HG03159 (cell line): ENCODE measurements at regions not wholly inside any gene's neighbourhood (a gene's known extent, or its start where the extent isn't known, plus 50 kb on each side); places are given as distances from the start of the nearest gene placed in this dataset.
A peak's percentile ranks its signal among the peaks of the same experiment; 100 is the strongest.

Source experiments
- ATAC-seq: cut with Tn5 transposase; IDR thresholded peaks from one replicate; pipeline ENCODE4 v1.9.1; 2021; ENCODE audit warnings: mild to moderate bottlenecking, moderate library complexity; ENCODE audit not compliant: unreplicated experiment

DNA sequence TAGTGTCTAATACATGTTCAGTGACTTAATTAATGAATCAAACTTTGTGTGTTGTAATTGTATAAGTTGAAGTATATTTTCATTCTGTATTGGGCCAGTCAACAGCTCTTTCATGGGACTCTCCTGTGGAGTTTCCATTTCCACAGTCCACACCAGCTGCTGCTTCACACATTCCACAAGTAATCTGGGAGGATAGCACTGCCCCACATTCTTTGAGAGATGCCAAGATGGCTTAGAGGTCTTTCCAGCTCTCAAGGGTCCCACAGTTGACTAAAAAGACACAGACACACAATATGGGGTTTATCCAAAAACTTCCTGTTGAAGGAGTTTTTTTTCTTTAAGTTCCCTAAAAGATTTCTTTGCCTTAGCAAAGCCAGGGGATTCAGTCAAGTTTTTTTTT is 408.3 kb downstream of the AACS start:
- ATAC-seq, result no peak

DNA sequence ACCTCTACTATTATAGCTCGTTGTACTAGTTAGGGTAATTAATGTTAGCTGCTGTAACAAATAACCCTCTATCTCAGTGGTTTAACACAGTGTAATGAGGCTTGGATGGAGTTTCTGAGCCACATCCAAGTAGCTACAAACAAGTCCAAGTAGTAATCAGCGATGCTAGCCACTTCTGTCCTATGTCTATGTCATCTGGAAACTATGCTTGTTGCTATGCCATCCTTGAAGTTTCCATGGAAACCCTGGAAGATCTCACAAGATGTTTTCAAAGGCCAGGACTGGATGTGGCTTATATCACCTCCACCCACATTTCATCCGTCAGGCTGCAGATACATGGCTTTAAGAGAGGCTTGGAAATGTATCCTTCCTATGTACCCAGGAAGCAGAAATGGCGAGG is 422.1 kb downstream of the AACS start:
- ATAC-seq, result no peak

DNA sequence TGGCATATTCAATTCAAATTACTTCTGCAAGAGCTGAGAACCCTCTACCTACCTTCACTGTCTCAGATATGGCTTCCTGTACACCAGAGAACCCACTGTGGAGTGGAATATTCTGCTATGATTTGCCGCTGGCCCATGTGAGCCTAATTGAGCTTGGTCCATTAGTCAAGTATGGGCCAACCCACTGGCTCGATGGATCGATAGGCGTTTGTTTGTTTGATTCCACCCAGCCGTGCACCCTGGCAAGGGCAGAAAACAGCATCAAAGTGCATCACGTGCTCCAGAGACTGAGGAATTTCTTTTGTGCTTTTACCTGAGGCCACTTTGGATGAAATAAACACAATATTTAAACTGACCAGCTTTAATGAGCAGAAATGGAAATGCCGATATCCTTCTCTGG is 426.3 kb downstream of the AACS start:
- ATAC-seq, result no peak

DNA sequence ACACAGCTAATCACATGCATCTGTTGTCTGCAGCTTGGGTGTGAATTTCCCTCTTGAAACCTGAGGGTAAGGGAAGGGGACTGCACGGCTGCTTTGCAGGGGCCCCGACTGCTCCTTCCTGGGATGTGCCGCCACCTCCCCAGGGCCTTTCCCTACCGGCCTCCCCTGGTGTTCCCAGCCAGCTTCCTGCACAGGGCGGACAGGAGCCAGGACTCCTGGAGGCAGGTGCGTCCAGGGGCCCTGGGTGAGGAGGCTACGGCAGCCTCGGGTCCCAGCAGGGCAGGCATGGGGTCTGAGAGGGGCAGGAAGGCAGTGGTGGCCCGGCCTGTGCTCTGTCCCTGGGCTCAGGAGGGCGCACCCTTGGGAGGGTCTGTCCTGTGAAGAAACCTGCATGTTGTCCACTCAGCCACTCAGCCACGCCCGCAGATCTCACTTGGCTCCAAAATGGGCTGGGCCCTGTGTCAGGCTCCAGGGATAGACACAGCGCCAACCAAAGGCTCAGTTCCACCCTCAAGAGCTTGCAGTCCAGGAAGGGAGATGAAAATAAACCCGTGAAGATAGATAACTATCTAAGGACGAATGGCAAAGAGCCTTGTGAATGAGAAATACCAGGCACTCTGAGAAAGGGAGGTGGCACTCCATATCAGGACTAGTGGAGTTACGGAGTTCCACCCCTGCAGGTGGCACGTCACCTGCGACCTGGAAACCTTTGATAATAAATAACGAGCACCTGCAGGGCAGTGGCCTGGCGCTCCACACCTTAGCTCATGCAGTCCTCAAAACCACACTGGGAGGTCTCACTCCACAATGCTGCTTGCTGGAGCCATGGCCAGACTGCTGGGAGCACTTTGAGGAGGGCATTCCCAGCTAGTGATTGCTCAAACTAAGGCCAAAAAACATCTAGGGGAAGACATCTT is 427.4 kb downstream of the AACS start:
- no peak for ATAC-seq

DNA sequence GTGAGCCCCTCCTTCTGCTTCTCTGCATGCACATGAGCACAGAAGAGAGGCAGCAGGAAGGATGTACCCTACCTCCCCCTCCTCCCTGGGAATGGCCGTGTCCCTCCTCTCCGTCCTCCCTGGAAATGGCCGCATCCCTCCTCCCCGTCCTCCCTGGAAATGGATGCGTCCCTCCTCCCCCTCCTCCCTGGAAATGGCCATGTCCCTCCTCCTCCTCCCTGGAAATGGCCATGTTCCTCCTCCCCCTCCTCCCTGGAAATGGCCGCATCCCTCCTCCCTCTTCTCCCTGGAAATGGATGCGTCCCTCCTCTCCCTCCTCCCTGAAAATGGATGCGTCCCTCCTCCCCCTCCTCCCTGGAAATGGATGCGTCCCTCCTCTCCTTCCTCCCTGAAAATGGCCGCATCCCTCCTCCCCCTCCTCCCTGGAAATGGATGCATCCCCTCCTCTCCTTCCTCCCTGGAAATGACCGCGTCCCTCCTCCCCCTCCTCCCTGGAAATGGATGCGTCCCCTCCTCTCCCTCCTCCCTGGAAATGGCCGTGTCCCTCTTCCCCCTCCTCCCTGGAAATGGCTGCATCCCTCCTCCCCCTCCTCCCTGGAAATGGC is 428.6 kb downstream of the AACS start:
- no peak for ATAC-seq

DNA sequence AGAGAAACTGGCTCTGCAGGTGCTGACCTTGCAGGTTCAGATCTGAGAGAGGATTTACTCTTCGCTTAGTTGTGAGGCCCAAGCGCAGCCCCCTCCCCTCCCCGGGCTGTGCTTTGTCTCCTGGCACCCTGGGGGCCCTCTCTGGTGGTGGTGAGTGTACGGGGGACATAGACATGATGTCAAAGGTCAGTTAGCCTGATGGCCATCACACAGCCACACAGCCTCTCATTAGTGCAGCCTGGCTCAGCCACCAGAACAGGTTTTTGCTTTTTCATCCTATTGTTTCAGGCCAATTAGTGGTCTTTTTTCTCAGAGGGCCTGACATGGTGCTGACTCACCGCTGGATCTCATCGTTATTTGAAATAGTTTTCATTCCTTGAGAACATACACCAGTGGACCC is 437.9 kb downstream of the AACS start:
- ATAC-seq, result no peak

DNA sequence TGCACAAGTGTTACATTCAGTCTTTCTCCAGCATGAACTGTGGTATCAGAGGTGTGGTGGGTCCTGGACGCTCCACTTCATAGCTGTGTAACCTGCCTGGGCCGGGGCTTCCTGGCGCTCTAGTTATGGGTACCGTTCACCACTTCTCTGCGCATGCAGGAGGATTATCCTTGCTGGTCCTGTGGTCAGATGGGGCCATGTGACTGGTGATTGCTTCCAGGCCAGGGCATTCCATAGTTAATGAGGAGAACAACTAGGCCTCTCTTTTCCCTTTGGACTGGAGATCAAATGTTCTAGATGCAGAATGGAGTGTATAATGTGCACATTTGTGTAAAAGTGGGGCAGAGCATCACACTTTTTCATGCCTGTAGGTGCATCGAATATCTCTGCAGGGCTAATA is 444.0 kb downstream of the AACS start:
- ATAC-seq, result no peak

DNA sequence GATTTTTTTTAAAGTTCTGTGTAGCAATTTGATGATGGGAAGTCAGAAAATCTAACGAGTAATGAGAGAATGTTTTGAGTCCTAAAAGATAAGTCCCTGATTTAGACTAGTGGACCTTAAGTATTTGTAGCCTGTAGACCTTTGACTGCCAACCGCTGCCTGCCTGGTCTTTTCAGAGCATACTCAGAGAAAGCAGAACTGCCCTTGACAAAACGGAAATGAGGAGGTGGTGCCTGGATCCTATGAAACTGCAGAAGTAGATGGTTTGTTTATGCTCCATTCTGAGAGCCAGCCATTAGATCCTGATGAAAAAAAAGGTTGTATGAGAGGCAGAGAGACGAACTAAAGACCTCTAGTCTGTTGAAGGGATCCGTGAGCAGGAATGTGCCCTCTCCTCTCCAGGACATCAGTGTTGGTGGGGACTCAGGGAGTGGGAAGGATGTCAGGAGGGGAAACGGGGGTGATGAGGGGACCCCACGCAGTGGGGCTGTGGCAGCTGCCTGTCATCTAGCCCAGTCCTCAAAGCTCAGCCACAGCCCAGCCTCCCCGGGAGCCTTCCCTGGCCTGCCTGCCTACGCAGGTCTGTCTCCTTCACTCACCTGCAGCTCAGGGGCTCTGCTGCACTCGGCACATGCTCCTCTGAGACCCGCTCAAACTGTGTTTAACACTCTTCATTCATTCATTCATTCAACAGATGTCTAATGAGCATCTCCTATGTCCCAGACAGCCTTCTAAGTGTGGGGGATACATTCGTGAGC is 447.5 kb downstream of the AACS start:
- ATAC-seq, result no peak

DNA sequence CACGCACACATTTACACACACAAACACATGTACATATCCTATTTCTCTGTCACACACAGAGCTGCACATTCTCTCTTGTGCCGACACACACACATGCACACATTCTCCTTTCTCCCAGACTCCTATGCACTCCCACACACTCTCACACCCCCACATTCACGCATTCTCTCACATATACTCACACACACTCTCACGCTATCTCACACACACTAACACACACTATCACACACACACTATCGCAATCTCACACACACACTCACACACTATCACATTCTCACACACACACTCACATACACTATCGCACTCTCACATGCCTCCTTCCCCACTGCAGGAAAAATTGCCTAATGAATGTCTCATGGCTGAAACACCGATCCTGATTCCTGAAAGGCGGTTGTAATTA is 450.7 kb downstream of the AACS start:
- no peak for ATAC-seq

DNA sequence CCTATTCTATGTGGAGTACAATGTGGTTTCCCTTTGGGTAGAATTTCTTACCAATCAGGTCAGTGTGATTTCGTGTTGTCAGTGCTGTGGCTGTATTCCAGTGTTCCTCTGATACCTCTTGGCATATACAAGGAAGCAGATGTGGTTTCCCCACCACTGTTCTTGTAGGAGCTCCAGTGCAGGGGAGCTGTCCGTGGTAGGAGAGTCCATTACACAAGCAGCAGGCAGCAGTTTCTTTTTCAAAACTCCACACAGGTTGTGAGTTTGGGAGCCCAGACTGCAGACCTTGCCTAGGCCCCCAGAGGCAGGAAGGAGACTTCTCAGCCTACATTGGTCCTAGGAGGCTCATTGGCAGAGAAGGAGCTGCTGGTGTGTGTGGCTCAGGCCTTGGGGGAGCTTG is 452.8 kb downstream of the AACS start:
- no peak for ATAC-seq

DNA sequence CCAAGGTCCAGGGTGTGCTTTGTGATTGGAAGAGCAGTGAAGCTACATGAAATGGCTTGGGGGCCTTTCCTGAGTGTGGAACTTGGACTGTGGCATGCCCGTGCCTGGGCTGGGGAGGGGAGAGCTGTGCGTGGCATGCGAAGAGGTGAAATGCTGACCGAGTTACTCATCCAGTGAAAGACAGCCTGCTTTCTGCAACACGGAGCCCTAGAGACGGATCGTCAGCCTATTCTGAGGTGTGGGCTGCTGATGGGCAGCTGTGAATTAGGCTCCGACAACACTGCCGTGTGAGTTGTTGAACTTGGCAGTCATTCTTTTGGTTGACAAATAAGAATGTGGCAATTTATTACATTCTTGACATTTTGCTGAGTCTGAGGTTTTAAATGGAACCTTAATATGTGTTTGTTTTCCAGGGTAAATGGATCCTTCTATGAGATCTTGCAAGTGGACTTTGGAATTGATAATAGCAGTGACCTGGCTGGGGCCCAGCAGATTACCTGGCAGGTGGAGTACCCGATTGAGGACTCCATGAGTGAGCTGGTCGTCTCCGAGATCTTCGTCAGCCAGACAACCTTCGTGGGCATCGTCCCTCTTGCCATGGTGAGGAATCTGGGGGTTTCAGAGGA is 453.9 kb downstream of the AACS start:
- ATAC-seq, result no peak

DNA sequence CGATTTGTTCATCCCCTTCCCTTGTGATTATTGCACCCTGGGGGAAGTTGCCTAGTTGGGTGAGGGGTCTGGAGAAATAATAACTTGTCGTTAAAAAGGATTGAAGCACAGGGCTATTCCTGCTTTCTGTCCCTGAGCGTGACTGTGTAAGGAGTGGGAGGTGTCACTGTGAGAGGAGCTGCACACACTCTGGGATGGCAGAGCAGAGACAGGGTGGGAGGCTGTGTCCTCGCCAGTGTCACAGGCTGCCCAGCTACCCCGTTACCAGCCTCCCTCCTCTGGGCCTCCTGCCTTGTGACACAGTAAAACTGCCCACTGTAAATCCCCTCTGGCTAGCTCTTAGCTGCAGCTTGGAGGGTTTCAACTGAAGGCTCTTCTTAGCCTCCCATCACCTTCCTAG is 460.6 kb downstream of the AACS start:
- ATAC-seq, result no peak

DNA sequence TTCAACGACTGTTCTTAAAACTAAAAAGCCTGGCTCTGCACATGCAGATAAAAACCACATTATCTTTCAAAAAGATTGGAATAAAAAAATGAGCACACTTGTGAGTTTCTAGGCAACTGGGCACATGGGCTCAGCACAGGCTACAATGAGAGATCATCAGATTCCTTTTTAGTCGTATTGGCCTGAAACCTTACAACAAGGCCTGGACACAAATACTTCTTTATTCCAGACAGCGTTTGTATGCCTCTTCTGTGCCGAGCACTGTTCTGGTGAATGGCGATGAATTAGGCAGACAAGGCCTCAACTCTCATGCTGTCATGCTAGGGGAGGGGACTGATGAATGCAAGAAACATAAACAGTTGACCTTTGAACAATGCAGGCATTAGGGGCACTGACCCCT is 463.0 kb downstream of the AACS start:
- ATAC-seq, result no peak

DNA sequence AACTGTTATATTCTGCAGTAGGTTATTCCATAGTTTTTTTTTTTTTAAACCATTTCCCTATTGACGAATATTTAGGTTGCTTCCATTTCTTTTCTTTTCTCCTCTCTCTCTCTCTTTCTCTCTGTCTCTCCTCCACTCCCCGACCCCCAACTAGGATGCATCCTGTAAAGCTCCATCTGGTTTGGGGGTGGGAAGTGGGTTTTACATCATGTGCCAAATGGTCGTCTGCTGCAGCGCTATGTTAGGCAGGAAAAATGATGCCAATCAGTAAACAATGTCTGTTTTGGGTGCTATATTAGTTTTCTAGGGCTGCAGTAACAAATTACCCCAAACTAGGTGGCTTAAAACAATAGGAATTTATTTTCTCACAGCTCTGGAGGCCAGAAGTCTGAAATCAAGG is 465.0 kb downstream of the AACS start:
- no peak for ATAC-seq

DNA sequence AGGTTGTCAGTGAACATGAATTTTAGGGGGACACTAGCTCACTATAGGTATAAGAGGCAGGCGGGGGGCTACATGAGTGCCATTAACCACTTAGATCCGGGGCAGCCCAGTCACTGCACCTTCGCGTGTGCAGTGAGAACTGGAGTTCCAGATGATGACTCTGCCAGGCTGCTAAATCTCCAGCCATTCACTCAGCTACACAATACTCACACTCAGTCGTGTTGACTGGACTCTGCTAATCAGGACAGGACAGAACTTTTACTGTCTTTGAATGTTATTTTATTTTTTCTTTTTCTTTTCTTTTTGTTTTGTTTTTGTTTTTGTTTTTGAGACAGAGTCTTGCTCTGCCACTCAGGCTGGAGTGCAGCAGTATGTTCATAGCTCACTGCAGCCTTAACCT is 465.6 kb downstream of the AACS start:
- no peak for ATAC-seq

DNA sequence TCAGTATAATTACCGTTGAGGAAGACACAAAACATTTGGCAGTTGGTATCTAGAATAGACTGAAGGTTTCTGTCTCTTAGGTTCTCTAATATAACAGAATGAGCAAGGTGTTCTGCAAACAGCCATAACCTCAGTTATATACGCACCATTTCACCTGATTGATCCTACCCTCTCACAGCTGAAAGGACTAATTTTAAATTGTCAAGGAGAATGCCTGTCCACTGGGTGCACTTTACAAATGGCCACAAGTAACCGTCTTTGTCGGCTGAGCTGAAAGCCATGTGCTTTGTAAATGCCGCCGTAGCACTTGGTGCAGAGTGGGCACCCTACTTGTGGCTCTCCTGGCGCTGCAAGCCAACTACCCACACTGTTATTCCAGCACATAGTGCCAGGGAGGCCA is 466.3 kb downstream of the AACS start:
- no peak for ATAC-seq

DNA sequence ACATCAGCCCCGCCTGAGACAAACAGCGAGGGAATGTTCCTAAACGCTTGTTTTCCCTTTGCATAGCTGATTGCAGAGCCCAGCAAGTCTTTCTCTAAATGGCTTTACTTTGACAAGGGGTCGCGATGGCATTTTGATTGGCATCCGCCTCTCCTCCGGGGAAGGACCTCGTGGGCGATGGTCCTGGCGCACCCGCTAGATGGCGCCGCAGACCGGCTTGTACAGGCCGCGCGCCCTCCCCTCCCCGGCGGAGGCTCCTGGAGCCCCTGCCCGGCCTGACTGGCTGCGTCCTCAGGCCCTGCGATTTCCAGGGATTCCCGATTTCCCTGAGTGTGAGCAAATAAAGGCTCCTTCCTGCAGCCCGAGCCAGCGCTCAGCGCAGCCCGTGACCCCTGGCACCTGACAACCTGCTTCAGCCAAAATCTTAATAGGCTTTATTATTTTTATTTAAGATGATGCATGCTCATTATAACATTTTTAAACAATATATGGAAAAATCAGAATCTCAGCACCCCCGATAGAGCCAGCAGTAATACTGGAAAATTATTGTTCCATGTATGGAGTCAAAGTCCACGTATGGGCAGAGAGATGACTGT is 468.3 kb downstream of the AACS start:
- ATAC-seq, result peak; percentile 84

DNA sequence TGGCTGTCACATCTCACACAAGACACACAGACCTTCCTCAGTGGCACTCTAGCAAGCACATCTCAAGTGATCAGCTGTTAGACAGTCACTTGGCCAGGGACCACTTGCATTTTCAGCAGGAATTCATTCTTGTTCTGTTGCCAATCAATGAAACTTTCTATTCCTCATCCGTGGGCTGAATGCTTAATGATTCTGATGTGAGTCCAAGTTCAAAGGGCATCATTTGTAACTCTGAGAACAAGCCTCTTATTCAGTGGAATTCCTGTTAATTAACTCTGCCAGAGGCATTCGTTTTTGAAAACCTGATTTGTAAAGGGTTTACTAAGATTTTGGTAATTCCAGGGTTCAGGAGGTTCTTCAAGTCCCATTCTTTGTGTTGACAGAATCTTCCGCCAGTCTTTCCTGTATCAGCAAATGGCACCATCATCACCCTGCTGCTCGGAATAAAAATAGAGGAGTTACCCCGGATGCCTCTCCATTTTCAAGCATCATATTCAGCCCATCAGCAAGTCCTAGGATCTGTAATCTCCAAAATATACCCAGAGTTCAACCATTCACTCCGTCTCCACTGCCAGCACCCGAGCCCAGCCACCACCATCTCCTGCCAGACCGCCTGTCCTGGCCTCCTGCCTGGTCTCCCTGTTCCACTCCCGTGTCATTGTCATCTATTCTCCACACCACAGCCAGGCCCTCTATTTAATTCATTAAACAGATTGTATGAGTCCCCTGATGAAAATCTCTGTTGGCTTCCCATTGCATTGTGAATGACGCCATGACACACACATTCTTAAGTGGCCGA is 473.4 kb downstream of the AACS start:
- no peak for ATAC-seq

DNA sequence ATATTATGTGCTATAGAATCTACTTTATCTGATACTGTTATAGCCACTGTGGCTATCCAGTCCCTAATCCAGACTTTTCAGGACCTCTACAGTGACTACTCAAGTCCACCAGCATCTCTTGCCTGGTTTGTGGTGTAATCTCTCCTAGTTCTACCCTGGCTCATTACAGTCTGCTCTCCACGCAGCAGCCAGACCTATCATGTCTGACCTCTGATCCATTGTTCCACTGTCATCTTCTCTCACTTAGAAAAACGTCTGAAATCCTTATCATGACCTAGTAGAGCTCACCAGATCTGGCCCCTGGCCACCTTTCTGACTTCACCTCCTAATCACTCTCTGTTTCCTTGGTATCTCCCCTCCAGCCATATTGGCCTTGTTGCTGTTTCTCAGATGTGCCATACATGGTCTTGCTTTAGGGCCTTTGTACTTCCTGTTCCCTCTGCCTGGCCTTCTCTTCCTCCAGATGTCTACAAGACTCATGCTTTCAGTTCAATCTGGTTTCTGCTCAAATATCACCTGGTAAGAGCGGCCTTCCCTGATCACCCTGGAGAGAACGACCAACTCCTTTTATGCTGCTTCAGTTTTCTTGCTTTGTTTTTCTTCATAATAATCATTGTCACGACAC is 475.5 kb downstream of the AACS start:
- ATAC-seq, result no peak

DNA sequence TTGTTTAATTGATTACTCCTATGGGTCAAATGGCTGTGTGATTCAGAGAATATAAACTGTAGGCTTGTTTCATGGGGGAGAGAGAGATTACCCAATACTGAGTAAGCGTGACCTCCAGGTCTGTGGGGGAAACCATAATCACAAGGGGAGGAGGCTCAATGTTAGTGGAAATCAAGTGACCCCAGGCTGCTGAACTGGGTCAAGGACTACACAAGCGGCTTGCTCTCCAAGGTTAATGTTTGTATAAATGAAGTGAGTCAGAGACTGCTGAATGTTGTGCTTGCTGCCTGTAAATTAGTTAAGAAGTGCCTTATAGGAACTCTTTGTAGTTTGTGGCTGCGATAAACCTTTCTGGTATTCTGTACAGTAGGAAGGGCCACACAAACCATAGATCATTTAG is 479.7 kb downstream of the AACS start:
- ATAC-seq, result no peak
